Neural crest cell (in vitro differentiated cells): ENCODE measurements at regions not wholly inside any gene's neighbourhood (a gene's known extent, or its start where the extent isn't known, plus 50 kb on each side); places are given as distances from the start of the nearest gene placed in this dataset.
A peak's percentile ranks its signal among the peaks of the same experiment; 100 is the strongest.

Experiments used
- DNase-seq: peaks from one replicate; pipeline ENCODE4 v3.0.0; 2021; ENCODE audit warnings: low read depth, mixed read lengths, low spot score
- H3K27ac Mint-ChIP-seq: one replicate; pipeline ENCODE4 v1.8.0; 2021; ENCODE audit warnings: mild to moderate bottlenecking, mixed read lengths; ENCODE audit not compliant: unreplicated experiment
- H3K27me3 Mint-ChIP-seq: 2 replicates; pipeline ENCODE4 v1.8.0; 2021; ENCODE audit warnings: low read depth, mild to moderate bottlenecking, mixed read lengths
- H3K36me3 Mint-ChIP-seq: 2 replicates; pipeline ENCODE4 v1.8.0; 2021; ENCODE audit warnings: low read depth, mild to moderate bottlenecking, mixed read lengths
- H3K4me1 Mint-ChIP-seq: 2 replicates; pipeline ENCODE4 v1.8.0; 2021; ENCODE audit warnings: mixed read lengths
- H3K4me3 Mint-ChIP-seq: one replicate; pipeline ENCODE4 v1.8.0; 2021; ENCODE audit warnings: mild to moderate bottlenecking, mixed read lengths
- H3K9me3 Mint-ChIP-seq: 2 replicates; pipeline ENCODE4 v1.8.0; 2021; ENCODE audit warnings: mixed read lengths
- CTCF ChIP-seq: fragments of 200-600 bp; sonication (generic); conservative IDR thresholded peaks from 2 replicates; pipeline ENCODE4 v1.5.0; 2021; ENCODE audit warnings: antibody characterized with exemption, mild to moderate bottlenecking

GRCh38 chr11:90355200-90355599 lies 132.4 kb upstream of the CHORDC1 start:
- TF ChIP-seq CTCF = no peak
- Mint-ChIP-seq H3K9me3 (peaks cover 2% of the 10 kb centered on the region), H3K4me1 (no peaks in the 10 kb centered on the region), H3K36me3 (no peaks in the 10 kb centered on the region), H3K27me3 (no peaks in the 10 kb centered on the region), H3K27ac (no peak overlapping the region), H3K4me3 (no peak overlapping the region)
- DNase-seq = no peak

GRCh38 chr11:90349731-90350130 lies 126.9 kb upstream of the CHORDC1 start:
- H3K27me3 Mint-ChIP-seq = no peaks in the 10 kb centered on the region
- no peak for DNase-seq
- no peak overlapping the region for H3K4me3 Mint-ChIP-seq
- no peaks in the 10 kb centered on the region for H3K4me1 Mint-ChIP-seq
- H3K9me3 Mint-ChIP-seq = no peaks in the 10 kb centered on the region
- no peak for TF ChIP-seq CTCF
- no peak overlapping the region for H3K27ac Mint-ChIP-seq
- no peaks in the 10 kb centered on the region for H3K36me3 Mint-ChIP-seq

DNA sequence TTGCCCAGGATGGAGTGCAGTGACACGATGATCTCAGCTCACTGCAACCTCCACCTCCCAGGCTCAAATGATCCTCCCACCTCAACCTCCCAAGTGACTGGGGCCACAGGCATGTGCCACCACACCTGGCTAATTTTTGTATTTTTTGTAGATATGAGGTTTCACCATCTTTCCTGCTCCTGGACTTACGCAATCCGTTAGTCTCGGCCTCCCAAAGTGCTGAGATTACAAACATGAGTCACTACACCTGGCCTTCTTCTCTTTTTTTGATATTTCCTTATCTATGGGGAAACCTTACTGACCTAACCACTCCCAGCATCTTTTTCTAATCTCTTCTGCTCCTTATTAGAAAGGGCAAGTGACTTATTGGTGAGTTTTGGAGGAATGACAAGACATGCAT lies 121.7 kb upstream of the CHORDC1 start:
- peaks cover 3% of the 10 kb centered on the region for H3K27me3 Mint-ChIP-seq

DNA sequence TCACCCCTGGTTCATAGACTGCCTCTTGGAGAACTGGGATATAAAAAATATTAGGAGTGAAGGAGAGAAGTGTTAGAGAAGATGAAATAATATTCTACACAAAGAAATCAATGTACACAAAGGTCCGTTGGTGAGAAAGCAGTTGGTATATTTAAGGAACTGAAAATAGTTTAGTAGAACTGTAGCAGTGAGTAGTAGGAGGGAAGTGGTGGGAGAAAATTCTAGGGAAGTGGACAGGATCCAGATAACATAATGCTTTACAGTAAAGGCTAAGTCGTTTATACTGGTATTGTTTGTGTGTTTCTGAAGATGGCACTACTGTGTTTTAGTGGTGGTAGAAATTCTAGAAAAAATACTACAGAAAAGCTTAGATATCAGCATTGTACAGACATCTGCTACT lies 120.8 kb upstream of the CHORDC1 start:
- no peaks in the 10 kb centered on the region for H3K36me3 Mint-ChIP-seq
- TF ChIP-seq CTCF = no peak
- H3K27me3 Mint-ChIP-seq = peaks cover 3% of the 10 kb centered on the region
- no peaks in the 10 kb centered on the region for H3K9me3 Mint-ChIP-seq
- no peak for DNase-seq
- H3K4me1 Mint-ChIP-seq = no peaks in the 10 kb centered on the region
- H3K4me3 Mint-ChIP-seq = no peak overlapping the region
- no peak overlapping the region for H3K27ac Mint-ChIP-seq

More for the DNA sequence above, 121.7 kb upstream of the CHORDC1 start:
- H3K9me3 Mint-ChIP-seq = no peaks in the 10 kb centered on the region
- no peaks in the 10 kb centered on the region for H3K4me1 Mint-ChIP-seq
- no peak overlapping the region for H3K4me3 Mint-ChIP-seq
- H3K27ac Mint-ChIP-seq = no peak overlapping the region
- TF ChIP-seq CTCF = no peak
- DNase-seq = no peak
- H3K36me3 Mint-ChIP-seq = no peaks in the 10 kb centered on the region

- peak; percentile 23 for TF ChIP-seq CTCF
- H3K4me3 Mint-ChIP-seq = no peak overlapping the region
- no peak for DNase-seq
- no peak overlapping the region for H3K27ac Mint-ChIP-seq
- H3K9me3 Mint-ChIP-seq = no peaks in the 10 kb centered on the region
- no peaks in the 10 kb centered on the region for H3K36me3 Mint-ChIP-seq
- peaks cover 3% of the 10 kb centered on the region for H3K27me3 Mint-ChIP-seq
- H3K4me1 Mint-ChIP-seq = no peaks in the 10 kb centered on the region
Measured at GRCh38 chr11:90341986-90342385, 119.1 kb upstream of the CHORDC1 start.

- Mint-ChIP-seq H3K4me3 (no peak overlapping the region), H3K9me3 (no peaks in the 10 kb centered on the region), H3K36me3 (no peaks in the 10 kb centered on the region), H3K27ac (no peak overlapping the region), H3K27me3 (no peaks in the 10 kb centered on the region), H3K4me1 (no peaks in the 10 kb centered on the region)
- DNase-seq = no peak
- TF ChIP-seq CTCF = no peak
Measured at GRCh38 chr11:90332415-90332814, 109.6 kb upstream of the CHORDC1 start.
